Activated naive CD8-positive, alpha-beta T cell treated with anti-CD3 and anti-CD28 coated beads, Interleukin-2, amount 50 U/mL, for 24 hours (primary cell): ENCODE measurements at regions not wholly inside any gene's neighbourhood (a gene's known extent, or its start where the extent isn't known, plus 50 kb on each side); places are given as distances from the start of the nearest gene placed in this dataset.
"Not testable (repeated sequence)": the region's sequence is repeated elsewhere in the genome, so short reads cannot be mapped to it uniquely, and the experiment has no call there.

Source experiments
- ATAC-seq: fragments of 150-1000 bp; cut with Tn5 transposase; one replicate; pipeline ENCODE4 v1.10.0; 2021
- DNase-seq: peaks from one replicate; pipeline ENCODE4 v3.0.0; 2021
- H3K27ac Mint-ChIP-seq: one replicate; pipeline ENCODE4 v1.8.0; 2021; ENCODE audit warnings: mild to moderate bottlenecking, mixed read lengths
- H3K27me3 Mint-ChIP-seq: one replicate; pipeline ENCODE4 v1.8.0; 2021; ENCODE audit warnings: mixed read lengths
- H3K36me3 Mint-ChIP-seq: one replicate; pipeline ENCODE4 v1.8.0; 2021; ENCODE audit warnings: low read depth, mixed read lengths
- H3K4me1 Mint-ChIP-seq: one replicate; pipeline ENCODE4 v1.8.0; 2021; ENCODE audit warnings: mixed read lengths
- H3K4me3 Mint-ChIP-seq: one replicate; pipeline ENCODE4 v1.8.0; 2021; ENCODE audit warnings: mild to moderate bottlenecking, moderate library complexity, mixed read lengths
- H3K9me3 Mint-ChIP-seq: one replicate; pipeline ENCODE4 v1.8.0; 2021; ENCODE audit warnings: mixed read lengths

DNA sequence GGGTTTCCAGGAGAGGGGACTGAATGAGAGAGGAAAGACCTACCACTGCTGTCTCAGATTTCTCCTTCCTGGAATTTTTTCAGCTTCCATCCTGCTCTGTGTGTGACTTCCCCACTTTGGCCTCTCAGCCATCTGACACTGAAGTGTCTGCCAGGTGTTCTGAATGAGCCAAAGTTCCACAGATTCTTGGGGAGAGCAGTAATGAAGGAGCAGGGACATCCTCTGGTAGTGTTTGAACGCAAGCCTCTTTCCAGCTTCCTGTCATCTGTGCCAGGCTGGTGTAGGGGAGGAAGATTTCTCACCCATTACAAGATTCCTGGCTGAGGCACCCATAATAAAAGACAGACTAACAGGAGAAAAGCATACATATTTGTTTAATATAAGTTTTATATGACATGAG is 141.7 kb upstream of the NRXN3 start:
- Mint-ChIP-seq H3K4me3 (no peak overlapping the region), H3K9me3 (no peaks in the 10 kb centered on the region), H3K36me3 (no peaks in the 10 kb centered on the region), H3K27ac (no peak overlapping the region), H3K4me1 (no peaks in the 10 kb centered on the region), H3K27me3 (peaks cover 22% of the 10 kb centered on the region)
- no peak for ATAC-seq
- DNase-seq, result no peak

DNA sequence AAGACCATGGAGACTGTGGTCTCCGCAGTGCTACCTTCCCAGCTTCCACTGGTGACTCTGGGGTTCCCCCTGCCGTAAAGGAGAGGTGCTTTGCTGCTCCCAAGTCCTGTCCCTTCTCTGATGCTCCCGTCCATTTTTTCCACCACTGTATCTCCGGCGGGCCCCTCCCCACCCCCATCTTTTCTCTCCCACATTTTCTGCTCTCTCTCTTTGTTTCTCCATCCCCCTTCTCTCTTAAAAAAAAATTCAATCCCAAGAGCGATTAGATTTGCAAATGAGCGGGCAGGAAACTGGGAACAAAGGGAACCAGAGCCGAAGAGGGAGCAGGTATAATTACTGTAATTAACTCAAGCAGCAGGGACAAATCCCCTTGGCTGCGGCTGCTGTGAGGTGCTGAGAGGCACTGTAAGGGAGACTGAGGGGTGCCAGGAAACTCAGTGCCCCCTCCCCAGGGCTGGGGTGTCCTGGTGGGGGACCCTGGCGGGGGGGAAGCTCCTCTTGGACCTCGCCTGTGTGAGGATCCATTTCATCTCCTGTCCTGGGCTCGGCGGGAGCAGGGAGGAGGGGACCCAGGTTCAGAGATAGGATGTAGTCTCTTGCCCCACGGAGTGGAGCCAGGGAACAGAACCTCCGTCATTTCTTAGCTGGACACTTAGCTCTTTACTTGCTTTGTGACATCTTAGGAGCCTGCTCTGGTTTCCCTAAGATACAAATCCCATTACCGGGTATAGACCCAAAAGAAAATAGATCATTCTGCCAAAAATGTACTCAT is 140.4 kb upstream of the NRXN3 start:
- ATAC-seq (no peak), DNase-seq (no peak)
- no peak overlapping the region for H3K27ac Mint-ChIP-seq
- H3K4me3 Mint-ChIP-seq, result no peak overlapping the region
- H3K9me3 Mint-ChIP-seq, result no peaks in the 10 kb centered on the region
- peaks cover 22% of the 10 kb centered on the region for H3K27me3 Mint-ChIP-seq
- no peaks in the 10 kb centered on the region for H3K4me1 Mint-ChIP-seq
- H3K36me3 Mint-ChIP-seq, result no peaks in the 10 kb centered on the region

DNA sequence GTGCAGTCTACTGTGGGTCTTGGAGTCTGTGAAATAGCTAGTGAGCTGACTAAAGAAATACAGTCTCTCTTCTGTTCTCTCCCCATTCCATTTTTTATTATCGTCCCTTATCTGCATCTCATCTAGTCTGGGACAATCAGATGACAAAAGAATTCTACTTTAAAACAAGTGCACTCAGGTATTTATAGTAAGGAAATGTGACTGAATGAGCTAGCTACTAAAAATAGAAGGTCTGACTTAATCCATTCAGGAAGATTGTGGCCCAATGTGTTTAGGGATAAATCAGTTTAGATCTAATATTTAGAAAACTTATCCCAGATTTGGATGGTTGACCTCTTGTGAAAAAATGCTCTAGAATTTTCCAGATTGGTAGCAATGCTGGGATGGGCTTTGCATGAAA is 126.8 kb upstream of the NRXN3 start:
- ATAC-seq, result no peak

DNA sequence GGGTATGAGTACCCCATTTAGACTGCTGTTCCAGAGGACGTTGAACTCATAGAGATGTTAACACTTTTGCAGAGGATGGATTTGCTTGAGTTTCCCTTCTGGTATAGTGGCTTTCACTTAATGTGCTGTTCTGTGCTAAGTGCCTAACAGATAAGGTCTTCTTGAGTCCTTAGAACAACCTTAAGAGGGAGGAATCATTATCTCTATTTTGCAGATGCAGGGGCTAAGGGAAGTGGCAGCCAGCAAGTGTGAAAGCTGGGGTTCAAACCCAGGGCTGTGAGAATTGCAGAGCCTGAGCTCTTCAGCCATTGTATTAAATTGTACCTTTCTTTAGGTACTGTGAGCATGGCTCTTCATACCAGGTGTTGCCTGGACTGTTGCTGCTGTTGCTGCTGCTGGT is 122.1 kb upstream of the NRXN3 start:
- H3K27ac Mint-ChIP-seq, result no peak overlapping the region
- H3K4me1 Mint-ChIP-seq, result no peaks in the 10 kb centered on the region
- no peak for ATAC-seq
- no peaks in the 10 kb centered on the region for H3K36me3 Mint-ChIP-seq
- no peaks in the 10 kb centered on the region for H3K9me3 Mint-ChIP-seq
- H3K27me3 Mint-ChIP-seq, result peaks cover 1% of the 10 kb centered on the region
- no peak overlapping the region for H3K4me3 Mint-ChIP-seq
- no peak for DNase-seq

More for the DNA sequence above, 126.8 kb upstream of the NRXN3 start:
- H3K4me1 Mint-ChIP-seq, result no peaks in the 10 kb centered on the region
- no peak for DNase-seq
- H3K27me3 Mint-ChIP-seq, result peaks cover 7% of the 10 kb centered on the region
- H3K9me3 Mint-ChIP-seq, result no peaks in the 10 kb centered on the region
- H3K27ac Mint-ChIP-seq, result no peak overlapping the region
- no peaks in the 10 kb centered on the region for H3K36me3 Mint-ChIP-seq
- no peak overlapping the region for H3K4me3 Mint-ChIP-seq

DNA sequence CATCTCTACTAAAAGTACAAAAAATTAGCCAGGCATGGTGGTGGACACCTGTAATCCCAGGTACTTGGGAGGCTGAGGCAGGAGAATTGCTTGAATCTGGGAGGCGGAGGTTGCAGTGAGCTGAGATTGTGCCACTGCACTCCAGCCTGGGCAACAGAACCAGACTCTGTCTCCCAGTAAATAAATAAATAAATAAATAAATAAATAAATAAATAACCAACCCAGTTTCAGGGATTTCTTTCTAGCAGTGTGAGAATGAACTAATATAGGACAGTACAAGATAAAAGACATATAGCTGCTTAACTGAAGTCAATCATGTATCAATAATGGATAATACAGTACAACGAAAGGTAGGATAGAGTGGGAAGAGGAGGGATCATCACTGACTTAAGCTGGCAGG is 113.3 kb upstream of the NRXN3 start:
- not testable (repeated sequence) for H3K36me3 Mint-ChIP-seq, H3K4me1 Mint-ChIP-seq, H3K27ac Mint-ChIP-seq, H3K9me3 Mint-ChIP-seq, DNase-seq, H3K27me3 Mint-ChIP-seq, H3K4me3 Mint-ChIP-seq, ATAC-seq

DNA sequence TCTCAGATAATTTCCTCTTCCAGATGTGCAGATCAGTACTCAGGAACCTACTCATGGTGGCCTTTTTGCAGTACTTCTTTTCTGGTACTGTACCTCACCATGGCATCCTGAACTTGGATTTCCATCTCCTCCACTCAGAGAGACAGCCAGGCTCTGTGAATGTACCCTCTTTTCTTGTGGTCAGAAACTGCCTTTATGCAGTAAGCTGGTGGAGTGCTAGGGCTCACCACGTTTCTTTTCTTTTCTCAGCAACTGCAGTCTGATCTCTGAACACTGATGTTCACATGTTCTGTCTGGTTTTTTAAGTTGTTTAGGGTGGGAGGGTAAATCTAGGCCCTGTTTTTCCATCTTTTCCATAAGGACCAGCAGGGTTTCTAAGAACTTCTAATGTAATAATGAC is 99.8 kb upstream of the NRXN3 start:
- ATAC-seq (no peak), DNase-seq (no peak)
- peaks cover 2% of the 10 kb centered on the region for H3K27me3 Mint-ChIP-seq
- H3K36me3 Mint-ChIP-seq, result no peaks in the 10 kb centered on the region
- H3K4me1 Mint-ChIP-seq, result no peaks in the 10 kb centered on the region
- no peaks in the 10 kb centered on the region for H3K9me3 Mint-ChIP-seq
- H3K4me3 Mint-ChIP-seq, result no peak overlapping the region
- no peak overlapping the region for H3K27ac Mint-ChIP-seq

DNA sequence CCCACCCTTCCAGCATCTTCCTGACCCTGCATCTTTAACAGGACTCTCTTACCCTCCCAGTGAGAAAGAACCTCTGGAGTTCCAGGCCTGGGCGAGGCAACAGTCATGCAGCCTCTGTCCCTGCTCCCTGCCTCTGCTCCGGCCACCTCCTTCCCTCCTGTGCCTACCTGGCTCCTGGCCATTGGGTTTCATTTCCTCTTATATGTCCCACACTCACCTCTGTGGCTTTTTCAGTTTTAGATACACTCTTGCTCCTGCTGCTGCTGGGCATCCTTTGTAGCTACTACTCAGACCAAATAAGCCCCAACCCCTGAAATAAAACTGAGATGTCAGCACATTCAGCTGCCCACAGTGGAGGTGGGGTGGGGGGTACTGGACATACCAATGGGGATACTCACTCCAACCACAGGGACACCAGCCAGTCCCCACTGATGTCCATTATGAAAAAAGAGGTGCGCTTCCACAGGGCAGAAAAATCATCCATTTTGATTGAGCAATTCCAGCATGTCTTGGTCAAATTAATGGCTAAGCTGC is 99.1 kb upstream of the NRXN3 start:
- DNase-seq (no peak), ATAC-seq (no peak)
- H3K4me3 Mint-ChIP-seq, result no peak overlapping the region
- no peaks in the 10 kb centered on the region for H3K4me1 Mint-ChIP-seq
- no peak overlapping the region for H3K27ac Mint-ChIP-seq
- no peaks in the 10 kb centered on the region for H3K9me3 Mint-ChIP-seq
- H3K36me3 Mint-ChIP-seq, result no peaks in the 10 kb centered on the region
- peaks cover 2% of the 10 kb centered on the region for H3K27me3 Mint-ChIP-seq

DNA sequence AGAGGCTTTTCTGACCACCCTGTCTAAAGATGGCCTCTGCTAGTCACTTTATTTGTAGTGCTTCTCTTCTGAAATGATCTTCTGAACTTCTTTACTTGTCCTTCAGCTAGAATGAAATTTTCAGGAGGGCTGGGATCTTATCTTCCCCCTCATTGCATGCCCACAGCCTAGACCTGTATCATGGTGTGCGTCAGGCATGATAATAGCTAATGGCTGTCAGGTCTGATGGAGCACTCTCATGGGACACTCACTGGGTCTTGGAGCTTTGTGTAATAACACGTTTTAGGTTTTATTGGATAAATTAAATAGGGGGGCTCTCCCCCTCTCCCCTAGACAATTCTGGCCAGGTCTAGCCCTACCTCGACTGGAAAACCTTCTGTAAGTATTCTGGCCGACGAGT is 97.1 kb upstream of the NRXN3 start:
- Mint-ChIP-seq H3K36me3 (no peaks in the 10 kb centered on the region), H3K4me1 (no peaks in the 10 kb centered on the region), H3K4me3 (no peak overlapping the region), H3K27me3 (no peaks in the 10 kb centered on the region), H3K27ac (no peak overlapping the region), H3K9me3 (no peaks in the 10 kb centered on the region)
- no peak for DNase-seq
- ATAC-seq, result no peak

DNA sequence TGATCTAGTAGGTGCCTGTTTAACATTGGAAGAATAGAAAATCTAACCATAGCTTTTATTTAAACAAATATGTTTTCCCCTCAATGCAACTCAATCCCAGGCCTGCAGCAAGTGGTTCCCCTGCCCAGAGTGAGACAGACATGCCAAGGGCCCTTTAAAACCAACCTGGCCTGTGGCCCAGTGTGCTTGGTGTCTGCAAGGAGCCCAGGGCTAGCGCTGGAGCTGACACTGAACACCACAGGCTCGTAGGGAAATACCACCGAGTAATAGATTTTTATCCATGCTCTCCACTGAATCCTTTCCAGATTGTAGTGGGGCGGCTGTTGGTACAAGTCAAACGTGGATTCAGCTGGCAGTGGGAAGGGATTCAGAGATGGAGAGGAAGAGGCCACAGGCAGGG is 95.6 kb upstream of the NRXN3 start:
- Mint-ChIP-seq H3K27me3 (no peaks in the 10 kb centered on the region), H3K9me3 (no peaks in the 10 kb centered on the region), H3K4me1 (no peaks in the 10 kb centered on the region), H3K36me3 (no peaks in the 10 kb centered on the region), H3K4me3 (no peak overlapping the region), H3K27ac (no peak overlapping the region)
- no peak for DNase-seq
- no peak for ATAC-seq

DNA sequence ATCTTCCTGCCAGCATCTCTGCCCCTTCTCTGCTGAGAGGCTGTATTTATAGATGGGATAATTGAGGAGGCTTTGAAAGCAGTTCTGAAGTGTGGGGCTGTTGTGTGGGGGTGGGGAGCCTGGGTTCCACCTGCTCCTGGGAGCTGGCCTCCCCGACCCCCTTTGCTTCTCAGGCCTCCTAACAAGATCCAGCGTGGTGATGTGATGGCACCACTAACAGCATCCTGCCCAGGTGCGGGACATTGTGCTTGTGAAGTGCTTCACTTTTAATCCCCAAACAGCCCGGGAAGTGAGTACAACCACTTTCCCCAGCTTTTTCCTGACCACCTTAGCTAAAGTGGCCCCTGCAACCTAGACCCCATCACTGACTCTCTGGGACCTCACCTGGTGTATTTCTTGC is 95.1 kb upstream of the NRXN3 start:
- Mint-ChIP-seq H3K9me3 (no peaks in the 10 kb centered on the region), H3K36me3 (no peaks in the 10 kb centered on the region), H3K4me1 (no peaks in the 10 kb centered on the region), H3K27me3 (no peaks in the 10 kb centered on the region), H3K4me3 (no peak overlapping the region), H3K27ac (no peak overlapping the region)
- DNase-seq (no peak), ATAC-seq (no peak)

DNA sequence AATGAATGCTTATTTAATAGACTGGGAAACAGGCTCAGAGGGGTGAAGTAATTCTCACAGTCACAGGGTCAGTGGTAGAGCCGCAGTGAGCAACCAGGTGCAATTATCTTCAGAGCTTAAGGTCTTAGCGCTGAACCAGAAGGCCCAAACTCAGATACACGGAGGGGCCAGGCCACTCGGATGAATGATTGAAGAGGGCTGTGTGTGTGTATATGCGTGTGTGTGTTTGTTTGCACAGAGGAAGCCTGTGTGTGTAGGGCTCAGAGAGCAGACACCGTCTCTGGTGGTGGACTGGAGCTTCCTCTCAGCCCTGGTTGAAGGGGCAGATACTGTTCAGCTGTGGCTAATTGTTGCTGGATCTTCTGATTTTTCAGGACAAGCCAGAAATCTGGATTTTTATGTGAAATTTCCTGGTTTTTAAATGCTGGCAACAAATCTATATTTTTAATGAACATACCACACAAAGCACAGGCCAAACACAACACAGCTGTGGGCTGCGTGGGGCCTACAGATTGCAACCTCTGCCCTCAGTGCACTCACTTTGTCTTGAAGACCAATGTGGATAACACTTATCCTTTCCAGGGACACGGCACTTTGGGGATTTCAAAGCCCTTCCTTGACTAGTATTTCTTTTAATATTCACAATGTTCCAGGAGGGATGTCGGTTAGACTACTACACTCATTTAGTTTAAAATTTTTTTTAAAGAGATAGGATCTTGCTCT is 94.5 kb upstream of the NRXN3 start:
- DNase-seq, result no peak
- no peak for ATAC-seq
- no peak overlapping the region for H3K4me3 Mint-ChIP-seq
- H3K27ac Mint-ChIP-seq, result no peak overlapping the region
- H3K27me3 Mint-ChIP-seq, result no peaks in the 10 kb centered on the region
- no peaks in the 10 kb centered on the region for H3K36me3 Mint-ChIP-seq
- H3K9me3 Mint-ChIP-seq, result no peaks in the 10 kb centered on the region
- H3K4me1 Mint-ChIP-seq, result no peaks in the 10 kb centered on the region

DNA sequence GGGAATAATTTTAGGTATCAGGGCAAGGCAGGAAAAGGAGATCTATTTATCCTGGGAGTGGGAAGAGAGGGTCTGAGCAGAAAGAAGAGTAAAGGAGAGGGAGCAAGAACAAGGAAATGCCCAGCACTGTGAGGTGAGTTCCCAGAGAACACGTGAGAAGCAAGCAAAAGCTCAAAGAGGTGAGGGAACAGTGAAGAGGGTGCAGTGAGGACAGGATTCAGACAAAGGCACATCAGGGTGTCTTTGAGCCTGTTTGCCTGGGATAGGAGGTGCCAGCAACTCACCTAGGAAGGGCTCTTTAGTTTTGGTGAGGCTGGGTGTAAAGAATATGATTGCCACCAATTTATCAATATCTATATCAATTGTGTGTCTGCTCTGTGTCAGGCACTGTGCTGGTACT is 88.9 kb upstream of the NRXN3 start:
- no peak for ATAC-seq
- no peak for DNase-seq
- H3K27ac Mint-ChIP-seq, result no peak overlapping the region

DNA sequence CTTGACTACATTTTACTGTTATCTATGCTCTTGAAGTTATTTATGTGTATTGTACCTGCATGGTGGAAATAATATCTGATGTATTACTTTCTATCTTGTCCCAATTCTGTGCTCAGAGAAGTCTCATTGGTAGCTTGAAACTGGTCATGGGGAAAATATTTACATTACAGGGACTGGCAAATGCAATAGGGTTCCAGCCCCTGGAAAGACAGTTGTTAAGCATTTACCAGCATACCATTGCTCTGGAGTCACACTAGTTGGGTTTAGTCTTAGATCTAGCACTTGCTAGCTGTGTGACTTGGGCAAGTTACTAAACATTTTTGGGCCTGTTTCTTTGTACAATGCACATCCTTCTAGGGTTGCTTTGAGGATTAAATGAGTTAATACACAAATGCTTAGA is 86.3 kb upstream of the NRXN3 start:
- Mint-ChIP-seq H3K27me3 (peaks cover 2% of the 10 kb centered on the region), H3K36me3 (no peaks in the 10 kb centered on the region), H3K4me3 (no peak overlapping the region), H3K27ac (no peak overlapping the region), H3K9me3 (no peaks in the 10 kb centered on the region), H3K4me1 (no peaks in the 10 kb centered on the region)
- DNase-seq (no peak), ATAC-seq (no peak)

More for the DNA sequence above, 88.9 kb upstream of the NRXN3 start:
- no peaks in the 10 kb centered on the region for H3K4me1 Mint-ChIP-seq
- H3K36me3 Mint-ChIP-seq, result no peaks in the 10 kb centered on the region
- peaks cover 2% of the 10 kb centered on the region for H3K27me3 Mint-ChIP-seq
- no peak overlapping the region for H3K4me3 Mint-ChIP-seq
- no peaks in the 10 kb centered on the region for H3K9me3 Mint-ChIP-seq

DNA sequence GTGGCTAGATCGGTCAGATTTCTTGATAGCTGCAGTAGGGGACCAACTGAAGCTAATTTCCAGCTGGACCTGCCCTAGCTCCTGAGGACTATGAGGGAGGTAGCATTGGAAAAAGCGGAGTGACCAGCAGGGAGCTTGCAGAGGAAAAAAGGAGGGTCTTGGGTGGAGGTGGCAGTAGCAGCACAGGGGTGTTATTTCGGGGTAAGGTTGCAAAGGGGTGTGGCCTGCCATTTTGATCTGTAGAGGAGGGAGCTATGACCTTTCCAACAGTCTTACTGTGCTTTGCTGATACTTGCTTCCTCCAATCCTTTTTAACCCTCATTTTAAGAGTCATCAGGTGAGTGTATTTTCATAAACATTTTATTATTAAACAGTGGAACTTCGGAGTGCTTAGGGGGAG is 83.8 kb upstream of the NRXN3 start:
- no peaks in the 10 kb centered on the region for H3K9me3 Mint-ChIP-seq
- H3K4me1 Mint-ChIP-seq, result no peaks in the 10 kb centered on the region
- H3K27ac Mint-ChIP-seq, result no peak overlapping the region
- H3K27me3 Mint-ChIP-seq, result peaks cover 2% of the 10 kb centered on the region
- ATAC-seq, result no peak
- no peaks in the 10 kb centered on the region for H3K36me3 Mint-ChIP-seq
- no peak for DNase-seq
- no peak overlapping the region for H3K4me3 Mint-ChIP-seq

DNA sequence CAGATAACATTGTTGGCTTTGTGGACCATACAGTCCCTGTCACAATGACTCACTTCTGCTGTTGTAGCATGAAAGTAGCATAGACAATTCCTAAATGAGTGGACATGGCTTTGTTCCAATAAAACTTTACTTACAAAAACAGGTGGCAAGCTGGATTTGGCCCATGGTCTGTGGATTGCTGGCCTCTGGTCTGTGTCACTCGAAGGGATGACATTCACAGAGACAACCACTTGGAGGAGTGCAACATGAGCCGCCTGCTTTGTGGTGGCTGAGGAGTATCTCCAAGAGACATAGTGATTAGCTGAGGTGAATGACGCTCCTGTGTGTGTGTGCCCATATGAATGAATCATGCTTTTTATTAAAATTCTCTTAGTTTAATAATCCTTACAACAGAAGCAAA is 81.3 kb upstream of the NRXN3 start:
- no peak overlapping the region for H3K4me3 Mint-ChIP-seq
- H3K27me3 Mint-ChIP-seq, result no peaks in the 10 kb centered on the region
- ATAC-seq (no peak), DNase-seq (no peak)
- H3K9me3 Mint-ChIP-seq, result no peaks in the 10 kb centered on the region
- H3K4me1 Mint-ChIP-seq, result no peaks in the 10 kb centered on the region
- no peak overlapping the region for H3K27ac Mint-ChIP-seq
- H3K36me3 Mint-ChIP-seq, result no peaks in the 10 kb centered on the region
